AG04449 (cell line): ENCODE measurements at regions not wholly inside any gene's neighbourhood (a gene's known extent, or its start where the extent isn't known, plus 50 kb on each side); places are given as distances from the start of the nearest gene placed in this dataset.

Experiments used
- CTCF ChIA-PET: fragments of 350-600 bp; formaldehyde crosslinking; extraction: SDS; loops from one replicate; lab custom pipeline; 2021; ENCODE audit warnings: antibody characterized with exemption; lab: Yijun Ruan, JAX
- POLR2A ChIA-PET: fragments of 400-600, 350-600 bp; formaldehyde crosslinking; extraction: SDS; loops from one replicate; lab custom pipeline; 2020; ENCODE audit warnings: antibody characterized with exemption, inconsistent platforms; lab: Yijun Ruan, JAX
- DNase-seq: peaks from one replicate; pipeline ENCODE4 v3.0.0-alpha.2; 2010; ENCODE audit warnings: low read depth, low spot score
- H3K4me3 ChIP-seq: 2 replicates; pipeline ENCODE4 v1.5.1; 2011; ENCODE audit warnings: low read depth, mild to moderate bottlenecking, control low read depth, low read length
- TF ChIP-seq, protein P1 (sequence below): IDR thresholded peaks from one replicate; pipeline ENCODE4 v1.5.1; 2011; ENCODE audit warnings: mild to moderate bottlenecking, moderate library complexity, low read length, control low read depth, inconsistent platforms; ENCODE audit not compliant: insufficient read depth; ENCODE audit errors: missing control alignments

DNA sequence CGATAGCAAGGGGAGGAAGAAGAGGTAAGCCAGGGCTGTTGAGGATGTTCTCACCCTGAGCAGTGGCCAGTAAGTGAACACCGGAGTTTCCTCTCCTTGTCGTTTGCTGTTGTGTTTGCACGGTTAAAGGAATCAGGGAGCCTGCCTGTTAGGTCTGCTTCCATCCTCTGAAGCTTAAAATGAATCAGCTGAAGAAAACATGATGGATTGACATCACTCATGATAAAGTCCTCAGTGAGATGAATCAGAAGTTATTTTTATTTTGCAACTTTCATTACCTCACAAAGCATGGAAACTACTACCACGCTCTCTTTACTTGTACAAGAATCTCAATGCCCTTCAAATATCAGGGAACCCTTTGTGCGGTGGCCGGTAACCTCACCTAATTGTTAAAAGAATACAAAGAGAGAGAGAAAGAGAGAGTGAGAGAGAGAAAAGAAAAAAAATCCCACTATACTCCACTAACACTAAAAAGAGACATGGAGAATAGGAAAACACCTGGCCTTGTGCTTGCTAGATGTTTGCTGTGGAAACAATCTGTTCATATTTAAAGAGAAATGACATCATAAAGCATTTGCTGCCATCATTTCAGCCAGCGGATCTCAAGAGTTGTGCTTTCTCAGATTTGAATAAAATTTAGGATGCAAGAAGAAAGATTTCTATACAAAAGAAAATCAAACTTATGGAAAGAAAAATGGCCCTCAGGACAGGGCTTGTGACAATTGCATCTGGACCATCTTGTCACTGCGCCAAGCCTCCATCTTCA, 441.6 kb upstream of the SALL1 start:
- TF ChIP-seq, protein P1, sequence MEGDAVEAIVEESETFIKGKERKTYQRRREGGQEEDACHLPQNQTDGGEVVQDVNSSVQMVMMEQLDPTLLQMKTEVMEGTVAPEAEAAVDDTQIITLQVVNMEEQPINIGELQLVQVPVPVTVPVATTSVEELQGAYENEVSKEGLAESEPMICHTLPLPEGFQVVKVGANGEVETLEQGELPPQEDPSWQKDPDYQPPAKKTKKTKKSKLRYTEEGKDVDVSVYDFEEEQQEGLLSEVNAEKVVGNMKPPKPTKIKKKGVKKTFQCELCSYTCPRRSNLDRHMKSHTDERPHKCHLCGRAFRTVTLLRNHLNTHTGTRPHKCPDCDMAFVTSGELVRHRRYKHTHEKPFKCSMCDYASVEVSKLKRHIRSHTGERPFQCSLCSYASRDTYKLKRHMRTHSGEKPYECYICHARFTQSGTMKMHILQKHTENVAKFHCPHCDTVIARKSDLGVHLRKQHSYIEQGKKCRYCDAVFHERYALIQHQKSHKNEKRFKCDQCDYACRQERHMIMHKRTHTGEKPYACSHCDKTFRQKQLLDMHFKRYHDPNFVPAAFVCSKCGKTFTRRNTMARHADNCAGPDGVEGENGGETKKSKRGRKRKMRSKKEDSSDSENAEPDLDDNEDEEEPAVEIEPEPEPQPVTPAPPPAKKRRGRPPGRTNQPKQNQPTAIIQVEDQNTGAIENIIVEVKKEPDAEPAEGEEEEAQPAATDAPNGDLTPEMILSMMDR = no peak
- H3K4me3 ChIP-seq = no peak overlapping the region
- POLR2A ChIA-PET = no interaction called here
- DNase-seq = no peak
- CTCF ChIA-PET = no interaction called here

DNA sequence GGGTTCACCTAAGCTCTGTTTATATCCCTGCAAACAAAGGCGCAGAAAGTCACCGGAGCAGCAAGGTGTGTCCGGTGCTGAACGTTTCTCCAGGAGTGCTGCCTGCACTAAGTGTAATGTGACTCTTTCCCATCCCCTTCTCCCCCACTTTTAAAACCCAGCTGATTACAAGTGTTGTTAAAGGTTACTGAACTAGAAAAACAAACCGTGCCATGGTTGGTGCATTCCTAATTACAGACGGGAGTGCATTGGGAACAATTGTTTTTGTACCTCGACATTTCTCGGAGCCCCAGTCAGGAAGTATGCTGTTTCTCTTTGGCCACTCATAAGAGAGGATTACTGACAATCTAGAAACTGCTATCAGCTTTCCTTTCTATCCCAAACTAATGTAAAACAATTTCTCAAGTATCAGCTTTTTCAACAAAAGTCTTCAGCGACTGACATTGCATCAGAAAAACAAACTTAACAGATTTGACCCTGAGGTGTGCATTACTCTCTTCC, 441.0 kb upstream of the SALL1 start:
- TF ChIP-seq, protein P1 = no peak
- POLR2A ChIA-PET = no interaction called here
- CTCF ChIA-PET = no interaction called here
- no peak for DNase-seq
- H3K4me3 ChIP-seq = no peak overlapping the region

GRCh38 chr16:51591480-51591879, 440.4 kb upstream of the SALL1 start:
- CTCF ChIA-PET = no interaction called here
- no peak for DNase-seq
- TF ChIP-seq, protein P1 = no peak
- POLR2A ChIA-PET = no interaction called here
- no peak overlapping the region for H3K4me3 ChIP-seq

GRCh38 chr16:51579652-51580360, 428.7 kb upstream of the SALL1 start:
- TF ChIP-seq, protein P1 = no peak
- CTCF ChIA-PET = no interaction called here
- POLR2A ChIA-PET = no interaction called here
- no peak overlapping the region for H3K4me3 ChIP-seq
- no peak for DNase-seq

DNA sequence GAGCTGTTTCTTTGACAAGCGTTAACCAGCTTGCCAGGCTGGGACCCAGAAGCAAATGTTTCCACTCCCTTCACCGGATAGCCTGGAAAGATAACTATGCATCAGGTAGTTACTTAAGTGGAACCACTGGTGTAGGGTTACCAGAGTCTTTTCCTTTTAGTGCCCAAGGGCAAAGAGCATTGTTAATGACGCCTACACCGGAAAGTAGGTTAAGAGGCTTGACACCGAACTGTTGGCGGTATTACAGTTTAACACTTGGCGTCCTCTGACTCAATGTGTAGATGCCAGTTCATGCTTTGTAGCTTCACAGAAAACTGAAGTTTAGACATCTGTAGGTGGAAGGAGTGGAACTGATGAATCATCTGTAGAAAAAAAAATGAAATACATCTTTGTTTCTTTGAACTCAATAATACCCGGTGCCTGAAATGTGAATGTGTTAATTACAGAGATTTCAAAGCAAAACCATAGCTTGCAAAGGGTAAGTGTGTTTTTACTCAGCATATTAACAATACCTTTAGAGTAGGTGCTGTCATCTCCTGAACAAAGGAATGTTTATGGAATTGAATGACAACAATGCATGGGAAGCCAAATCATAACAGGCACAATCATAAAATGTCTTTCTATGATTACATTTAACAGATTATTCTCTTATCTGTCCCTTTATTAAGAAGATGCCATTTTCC, 426.7 kb upstream of the SALL1 start:
- TF ChIP-seq, protein P1 = no peak
- CTCF ChIA-PET = no interaction called here
- H3K4me3 ChIP-seq = no peak overlapping the region
- POLR2A ChIA-PET = no interaction called here
- DNase-seq = no peak

GRCh38 chr16:51576498-51577195, 425.6 kb upstream of the SALL1 start:
- TF ChIP-seq, protein P1 = no peak
- ChIA-PET POLR2A (no interaction called here), CTCF (no interaction called here)
- H3K4me3 ChIP-seq = no peak overlapping the region
- DNase-seq = no peak
